Activated naive CD8-positive, alpha-beta T cell treated with anti-CD3 and anti-CD28 coated beads, Interleukin-2, amount 50 U/mL, for 24 hours (primary cell): ENCODE measurements at regions not wholly inside any gene's neighbourhood (a gene's known extent, or its start where the extent isn't known, plus 50 kb on each side); places are given as distances from the start of the nearest gene placed in this dataset.
"Not testable (repeated sequence)": the region's sequence is repeated elsewhere in the genome, so short reads cannot be mapped to it uniquely, and the experiment has no call there.

Experiments used
- ATAC-seq: fragments of 150-1000 bp; cut with Tn5 transposase; one replicate; pipeline ENCODE4 v1.10.0; 2021
- DNase-seq: peaks from one replicate; pipeline ENCODE4 v3.0.0; 2021
- H3K27ac Mint-ChIP-seq: one replicate; pipeline ENCODE4 v1.8.0; 2021; ENCODE audit warnings: mild to moderate bottlenecking, mixed read lengths
- H3K27me3 Mint-ChIP-seq: one replicate; pipeline ENCODE4 v1.8.0; 2021; ENCODE audit warnings: mixed read lengths
- H3K36me3 Mint-ChIP-seq: one replicate; pipeline ENCODE4 v1.8.0; 2021; ENCODE audit warnings: low read depth, mixed read lengths
- H3K4me1 Mint-ChIP-seq: one replicate; pipeline ENCODE4 v1.8.0; 2021; ENCODE audit warnings: mixed read lengths
- H3K4me3 Mint-ChIP-seq: one replicate; pipeline ENCODE4 v1.8.0; 2021; ENCODE audit warnings: mild to moderate bottlenecking, moderate library complexity, mixed read lengths
- H3K9me3 Mint-ChIP-seq: one replicate; pipeline ENCODE4 v1.8.0; 2021; ENCODE audit warnings: mixed read lengths

- ATAC-seq (no peak), DNase-seq (no peak)
- H3K27ac Mint-ChIP-seq = no peak overlapping the region
- no peaks in the 10 kb centered on the region for H3K36me3 Mint-ChIP-seq
- peaks cover 15% of the 10 kb centered on the region for H3K9me3 Mint-ChIP-seq
- peaks cover 2% of the 10 kb centered on the region for H3K27me3 Mint-ChIP-seq
- no peak overlapping the region for H3K4me3 Mint-ChIP-seq
- H3K4me1 Mint-ChIP-seq = no peaks in the 10 kb centered on the region
Observed at GRCh38 chr9:134531220-134531970, 110.2 kb upstream of the COL5A1 start.

- peaks cover 15% of the 10 kb centered on the region for H3K9me3 Mint-ChIP-seq
- no peak overlapping the region for H3K27ac Mint-ChIP-seq
- no peaks in the 10 kb centered on the region for H3K4me1 Mint-ChIP-seq
- H3K4me3 Mint-ChIP-seq = no peak overlapping the region
- H3K36me3 Mint-ChIP-seq = no peaks in the 10 kb centered on the region
- no peak for DNase-seq
- ATAC-seq = no peak
- H3K27me3 Mint-ChIP-seq = peaks cover under 1% of the 10 kb centered on the region
Observed at GRCh38 chr9:134532084-134532483, 109.5 kb upstream of the COL5A1 start.

DNA sequence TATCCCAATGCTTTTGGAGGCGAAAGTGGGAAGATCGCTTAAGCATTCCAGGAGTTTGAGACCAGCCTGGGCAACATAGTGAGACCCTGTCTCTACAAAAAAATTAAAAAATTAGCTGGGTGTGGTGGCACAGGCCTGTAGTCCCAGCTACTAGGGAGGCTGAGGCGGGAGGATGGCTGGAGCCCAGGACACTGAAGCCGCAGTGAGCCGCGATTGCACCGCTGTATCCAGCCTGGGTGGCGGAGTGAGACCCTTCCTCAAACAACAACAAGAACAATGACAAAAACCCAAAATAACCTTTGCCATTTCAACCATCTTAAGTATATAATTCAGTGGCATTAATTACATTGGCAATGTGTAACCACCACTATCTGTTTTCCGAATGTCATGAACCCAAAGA lies 108.9 kb upstream of the COL5A1 start:
- H3K4me1 Mint-ChIP-seq, H3K27ac Mint-ChIP-seq, DNase-seq, H3K36me3 Mint-ChIP-seq, H3K4me3 Mint-ChIP-seq, ATAC-seq, H3K27me3 Mint-ChIP-seq: not testable (repeated sequence)
- H3K9me3 Mint-ChIP-seq = peaks cover 15% of the 10 kb centered on the region

DNA sequence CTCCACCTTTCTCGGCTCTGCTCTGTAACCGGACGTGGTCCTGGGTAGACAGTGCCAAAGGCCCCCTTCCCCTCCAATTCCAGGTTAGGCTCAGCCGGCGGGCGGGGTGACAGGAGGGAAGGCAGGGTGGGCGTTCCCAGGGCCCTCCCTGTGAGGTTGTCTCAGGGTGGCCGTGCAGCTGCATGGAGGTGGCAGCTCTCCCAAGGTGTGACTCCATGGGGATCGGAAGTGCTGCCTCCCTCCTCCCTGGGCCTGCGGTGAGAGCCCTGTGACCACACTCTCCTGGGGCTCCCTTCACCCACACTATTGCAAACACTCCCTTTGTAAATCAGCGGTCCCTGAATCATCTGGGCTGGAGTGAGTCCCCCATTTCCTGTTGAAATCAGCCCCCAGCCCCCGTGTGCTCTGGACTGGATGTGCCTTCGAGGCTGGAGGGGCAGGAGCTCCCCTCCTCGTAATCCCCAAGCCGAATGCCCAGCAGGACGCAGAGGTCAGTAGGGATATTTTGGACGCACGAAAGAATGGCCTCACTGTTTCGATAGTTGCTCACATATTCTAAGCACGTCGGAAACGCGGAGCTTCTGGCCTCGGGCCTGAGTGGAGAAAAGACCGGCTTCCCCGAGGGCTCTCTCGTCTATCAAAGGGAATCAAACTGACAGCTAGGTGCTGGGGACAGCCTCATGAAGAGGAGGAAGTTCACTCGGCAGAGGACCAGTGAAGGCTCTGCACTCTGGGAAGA lies 107.6 kb upstream of the COL5A1 start:
- Mint-ChIP-seq H3K36me3 (no peaks in the 10 kb centered on the region), H3K4me1 (no peaks in the 10 kb centered on the region), H3K27me3 (no peaks in the 10 kb centered on the region), H3K4me3 (no peak overlapping the region), H3K27ac (no peak overlapping the region), H3K9me3 (peaks cover 15% of the 10 kb centered on the region)
- DNase-seq = no peak
- no peak for ATAC-seq

DNA sequence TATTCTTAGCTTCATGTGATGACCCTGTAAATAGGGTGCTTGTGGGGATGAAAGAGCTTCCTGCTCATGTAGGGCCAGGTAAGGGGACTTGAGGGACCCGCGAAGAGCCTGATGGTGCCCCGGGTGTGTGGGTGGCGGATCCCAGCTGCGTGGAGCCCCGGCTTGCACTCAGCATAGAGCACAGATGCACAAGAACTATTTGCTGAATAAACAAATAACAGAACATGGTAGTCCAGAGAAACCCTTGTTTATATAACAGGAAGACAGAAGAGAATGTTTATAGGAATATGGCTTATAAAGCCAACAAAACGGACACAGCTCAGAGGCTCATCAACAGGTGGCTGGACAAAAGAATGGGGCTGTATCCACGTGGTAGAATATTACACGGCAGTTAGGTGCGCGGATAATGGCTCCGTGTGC lies 106.9 kb upstream of the COL5A1 start:
- Mint-ChIP-seq H3K9me3 (peaks cover 11% of the 10 kb centered on the region), H3K27me3 (no peaks in the 10 kb centered on the region), H3K36me3 (no peaks in the 10 kb centered on the region), H3K4me1 (no peaks in the 10 kb centered on the region), H3K27ac (no peak overlapping the region), H3K4me3 (no peak overlapping the region)
- DNase-seq = no peak
- ATAC-seq = no peak

DNA sequence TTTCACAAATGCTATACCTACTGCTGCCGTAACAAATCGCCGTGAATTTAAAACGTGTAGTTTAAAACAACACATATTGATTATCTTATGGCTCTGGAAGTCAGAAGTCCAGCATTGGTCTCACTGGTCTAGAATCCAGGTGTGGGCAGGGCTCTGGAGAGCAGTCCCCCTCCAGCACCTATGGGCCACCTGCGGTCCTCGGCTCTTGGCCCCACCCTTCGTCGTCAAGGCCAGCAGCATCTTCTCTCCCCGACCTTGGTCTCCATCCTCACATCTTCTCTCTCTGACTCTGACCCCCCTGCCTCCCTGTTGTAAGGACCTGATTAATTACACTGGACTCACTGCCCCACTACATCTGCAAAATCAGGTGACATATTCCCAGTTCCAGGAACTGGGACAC lies 106.4 kb upstream of the COL5A1 start:
- peaks cover 6% of the 10 kb centered on the region for H3K9me3 Mint-ChIP-seq
- ATAC-seq (no peak), DNase-seq (no peak)
- no peaks in the 10 kb centered on the region for H3K27me3 Mint-ChIP-seq
- H3K27ac Mint-ChIP-seq = no peak overlapping the region
- H3K4me3 Mint-ChIP-seq = no peak overlapping the region
- H3K36me3 Mint-ChIP-seq = no peaks in the 10 kb centered on the region
- no peaks in the 10 kb centered on the region for H3K4me1 Mint-ChIP-seq

GRCh38 chr9:134536101-134536900 lies 105.3 kb upstream of the COL5A1 start:
- no peak for ATAC-seq
- H3K27ac Mint-ChIP-seq = no peak overlapping the region
- no peaks in the 10 kb centered on the region for H3K9me3 Mint-ChIP-seq
- H3K4me3 Mint-ChIP-seq = no peak overlapping the region
- H3K27me3 Mint-ChIP-seq = no peaks in the 10 kb centered on the region
- H3K4me1 Mint-ChIP-seq = no peaks in the 10 kb centered on the region
- H3K36me3 Mint-ChIP-seq = no peaks in the 10 kb centered on the region
- DNase-seq = no peak

- DNase-seq (no peak), ATAC-seq (no peak)
- Mint-ChIP-seq H3K27me3 (no peaks in the 10 kb centered on the region), H3K4me1 (no peaks in the 10 kb centered on the region), H3K4me3 (no peak overlapping the region), H3K9me3 (no peaks in the 10 kb centered on the region), H3K36me3 (no peaks in the 10 kb centered on the region), H3K27ac (no peak overlapping the region)
Observed at GRCh38 chr9:134536931-134537330, 104.7 kb upstream of the COL5A1 start.

- Mint-ChIP-seq H3K36me3 (no peaks in the 10 kb centered on the region), H3K27me3 (no peaks in the 10 kb centered on the region), H3K4me1 (no peaks in the 10 kb centered on the region), H3K4me3 (no peak overlapping the region), H3K27ac (no peak overlapping the region), H3K9me3 (no peaks in the 10 kb centered on the region)
- ATAC-seq (no peak), DNase-seq (no peak)
Observed at GRCh38 chr9:134537951-134538641, 103.5 kb upstream of the COL5A1 start.

DNA sequence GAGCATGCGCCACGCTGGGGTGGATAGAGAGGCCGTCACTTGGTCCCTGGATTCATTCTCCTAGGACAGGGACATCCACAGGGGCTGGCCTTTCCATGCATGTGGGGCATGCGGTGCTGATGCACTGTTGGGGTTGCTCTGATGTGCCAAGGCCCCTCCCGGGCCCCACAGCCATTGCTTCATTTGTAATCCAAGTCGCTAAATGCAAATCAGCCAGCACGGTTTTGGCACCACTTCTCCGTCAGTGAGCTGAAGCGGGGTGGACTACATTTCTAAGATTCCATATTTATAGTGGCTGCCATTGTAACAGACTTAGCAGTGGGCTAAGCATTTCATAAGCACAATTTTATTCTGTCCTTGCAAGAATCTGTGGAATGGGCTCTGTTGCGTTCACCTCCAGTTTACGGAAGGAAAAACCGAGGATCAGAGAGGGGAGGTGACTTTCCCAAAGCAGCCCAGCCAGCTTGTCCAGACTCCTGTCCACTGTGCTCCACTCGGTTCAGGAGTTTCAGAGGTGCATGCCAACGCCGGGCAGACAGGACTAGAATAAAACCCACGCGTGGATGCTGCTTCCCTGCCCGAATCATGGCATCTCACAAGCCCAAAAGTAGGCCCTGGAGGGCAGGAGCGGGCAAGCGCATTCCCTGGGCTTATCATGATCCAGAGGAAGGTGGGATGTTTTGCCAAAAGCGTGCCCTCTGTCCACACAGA lies 102.6 kb upstream of the COL5A1 start:
- no peak overlapping the region for H3K4me3 Mint-ChIP-seq
- ATAC-seq = no peak
- DNase-seq = no peak
- no peaks in the 10 kb centered on the region for H3K9me3 Mint-ChIP-seq
- no peaks in the 10 kb centered on the region for H3K4me1 Mint-ChIP-seq
- H3K36me3 Mint-ChIP-seq = no peaks in the 10 kb centered on the region
- no peaks in the 10 kb centered on the region for H3K27me3 Mint-ChIP-seq
- H3K27ac Mint-ChIP-seq = no peak overlapping the region

GRCh38 chr9:134539586-134540194 lies 101.9 kb upstream of the COL5A1 start:
- ATAC-seq (no peak), DNase-seq (no peak)
- Mint-ChIP-seq H3K27ac (no peak overlapping the region), H3K36me3 (no peaks in the 10 kb centered on the region), H3K27me3 (no peaks in the 10 kb centered on the region), H3K4me3 (no peak overlapping the region), H3K4me1 (no peaks in the 10 kb centered on the region), H3K9me3 (no peaks in the 10 kb centered on the region)

- Mint-ChIP-seq H3K36me3 (no peaks in the 10 kb centered on the region), H3K27ac (no peak overlapping the region), H3K4me3 (no peak overlapping the region), H3K4me1 (no peaks in the 10 kb centered on the region), H3K27me3 (no peaks in the 10 kb centered on the region), H3K9me3 (no peaks in the 10 kb centered on the region)
- ATAC-seq = no peak
- DNase-seq = no peak
Observed at GRCh38 chr9:134540276-134541096, 101.1 kb upstream of the COL5A1 start.

GRCh38 chr9:134541097-134541747 lies 100.4 kb upstream of the COL5A1 start:
- Mint-ChIP-seq H3K27ac (no peak overlapping the region), H3K4me1 (no peaks in the 10 kb centered on the region), H3K9me3 (no peaks in the 10 kb centered on the region), H3K4me3 (no peak overlapping the region), H3K27me3 (no peaks in the 10 kb centered on the region), H3K36me3 (no peaks in the 10 kb centered on the region)
- ATAC-seq = no peak
- no peak for DNase-seq
